Amygdala (tissue), 56 donors: ENCODE measurements at regions not wholly inside any gene's neighbourhood (a gene's known extent, or its start where the extent isn't known, plus 50 kb on each side); places are given as distances from the start of the nearest gene placed in this dataset.
"Not testable (repeated sequence)": the region's sequence is repeated elsewhere in the genome, so short reads cannot be mapped to it uniquely, and the experiment has no call there.

Experiments
- DNase-seq, 56 donors: peaks; one replicate each; lab custom pipeline; 2025; lab: John Stamatoyannopoulos, UW

GRCh38 chr6:121682666-121683065 lies 247.2 kb downstream of the GJA1 start:
- no peak for DNase-seq

DNA sequence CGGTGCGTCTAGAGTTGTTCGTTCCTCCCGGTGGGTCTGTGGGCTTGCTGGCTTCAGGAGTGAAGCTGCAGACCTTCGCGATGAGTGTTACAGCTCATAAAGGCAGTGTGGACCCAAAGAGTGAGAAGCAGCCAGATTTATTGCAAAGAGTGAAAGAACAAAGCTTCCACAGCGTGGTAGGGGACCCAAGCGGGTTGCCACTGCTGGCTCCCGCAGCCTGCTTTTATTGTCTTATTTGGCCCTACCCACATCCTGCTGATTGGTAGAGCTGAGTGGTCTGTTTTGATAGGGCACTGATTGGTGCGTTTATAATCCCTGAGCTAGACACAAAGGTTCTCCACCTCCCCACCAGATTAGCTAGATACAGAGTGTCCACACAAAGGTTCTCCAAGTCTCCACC lies 250.4 kb downstream of the GJA1 start:
- not testable (repeated sequence) for DNase-seq

GRCh38 chr6:121686611-121687023 lies 251.2 kb downstream of the GJA1 start:
- no peak for DNase-seq

DNA sequence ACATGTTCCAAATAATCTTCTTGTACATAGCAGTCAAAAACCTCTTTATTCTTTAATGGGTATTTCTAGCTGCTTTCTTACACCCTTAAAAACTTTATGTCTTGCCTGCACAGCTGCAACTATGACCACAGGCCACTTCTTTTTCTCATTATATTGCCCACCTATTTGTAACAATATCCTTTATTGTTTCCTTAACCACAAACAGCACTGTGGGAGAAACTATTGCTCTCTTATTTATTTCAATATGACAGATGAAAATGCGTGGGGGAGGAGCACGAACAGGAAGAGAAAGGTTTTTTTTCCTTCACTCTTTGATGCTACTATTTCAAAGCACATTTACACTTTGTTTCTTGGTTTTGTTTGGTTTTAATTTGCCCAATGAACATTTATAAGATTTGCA lies 253.5 kb downstream of the GJA1 start:
- DNase-seq, result no peak

GRCh38 chr6:121691126-121691551 lies 255.7 kb downstream of the GJA1 start:
- no peak for DNase-seq

DNA sequence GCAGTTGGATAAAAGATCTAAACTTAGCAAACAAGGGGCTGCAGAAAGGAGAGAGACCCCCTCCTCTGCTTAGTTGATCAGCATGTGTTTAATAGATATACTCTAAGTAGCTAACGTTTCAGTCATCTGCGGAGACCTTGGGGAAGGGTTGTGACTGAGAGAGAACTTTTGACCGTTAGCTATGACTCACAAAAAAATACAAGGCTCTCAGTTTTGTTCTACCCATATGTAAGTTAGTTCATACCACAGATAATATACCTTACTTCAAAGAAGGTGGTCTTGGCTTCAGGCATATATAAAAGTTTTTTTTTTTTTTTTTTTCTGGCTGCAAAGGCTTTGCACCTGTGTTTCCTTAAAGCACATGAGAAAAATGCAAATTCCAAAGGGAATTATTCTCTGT lies 258.9 kb downstream of the GJA1 start:
- DNase-seq, result no peak

DNA sequence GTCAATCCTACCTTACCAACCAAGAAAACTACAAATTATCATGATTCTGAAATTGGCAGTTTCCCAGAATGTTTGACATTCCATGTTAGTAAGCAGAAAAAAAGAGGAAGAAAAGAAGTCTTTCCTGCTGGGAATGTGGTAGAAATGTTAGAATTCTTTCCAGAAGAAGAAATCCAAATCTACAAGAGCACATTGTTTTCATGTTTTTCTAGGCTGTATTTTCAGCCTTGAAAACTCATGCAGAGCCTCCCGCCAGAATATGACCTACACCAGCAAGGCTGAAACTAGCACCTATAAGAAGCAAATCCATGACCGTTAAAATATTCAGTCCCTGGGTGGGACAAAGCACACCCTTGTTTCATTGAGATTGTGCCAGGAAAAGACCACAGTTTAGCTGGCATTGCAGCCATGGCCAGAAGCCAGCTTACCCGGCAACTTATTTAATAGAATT lies 259.4 kb downstream of the GJA1 start:
- peak in 2 of 56 donors; percentile 8 to 11 for DNase-seq

GRCh38 chr6:121695329-121695728 lies 259.9 kb downstream of the GJA1 start:
- no peak for DNase-seq

- no peak for DNase-seq
Measured at GRCh38 chr6:121697921-121698320, 262.5 kb downstream of the GJA1 start.

- DNase-seq, result no peak
Measured at GRCh38 chr6:121698617-121699016, 263.2 kb downstream of the GJA1 start.

- not testable (repeated sequence) for DNase-seq
Measured at GRCh38 chr6:121703129-121703528, 267.7 kb downstream of the GJA1 start.

DNA sequence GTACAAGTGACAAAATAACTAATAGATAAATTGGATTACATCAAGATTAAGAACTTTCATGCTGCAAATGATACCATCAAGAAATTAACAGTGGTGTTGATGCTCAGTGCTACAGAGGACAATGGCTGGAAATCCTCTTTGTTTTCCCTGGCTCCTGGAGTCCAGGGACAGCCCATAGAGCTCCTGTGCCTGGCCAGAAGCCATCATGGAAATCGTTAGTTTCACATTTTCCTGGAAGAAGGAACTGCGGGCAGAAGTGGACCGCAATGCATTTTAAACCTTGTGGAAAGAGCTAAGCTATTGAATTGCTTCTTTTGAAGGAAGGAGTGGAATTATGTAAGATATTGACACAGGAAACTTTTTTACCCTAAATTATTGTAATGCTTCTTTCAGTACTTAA lies 276.0 kb downstream of the GJA1 start:
- no peak for DNase-seq

GRCh38 chr6:121717686-121718085 lies 282.2 kb downstream of the GJA1 start:
- DNase-seq, result no peak

DNA sequence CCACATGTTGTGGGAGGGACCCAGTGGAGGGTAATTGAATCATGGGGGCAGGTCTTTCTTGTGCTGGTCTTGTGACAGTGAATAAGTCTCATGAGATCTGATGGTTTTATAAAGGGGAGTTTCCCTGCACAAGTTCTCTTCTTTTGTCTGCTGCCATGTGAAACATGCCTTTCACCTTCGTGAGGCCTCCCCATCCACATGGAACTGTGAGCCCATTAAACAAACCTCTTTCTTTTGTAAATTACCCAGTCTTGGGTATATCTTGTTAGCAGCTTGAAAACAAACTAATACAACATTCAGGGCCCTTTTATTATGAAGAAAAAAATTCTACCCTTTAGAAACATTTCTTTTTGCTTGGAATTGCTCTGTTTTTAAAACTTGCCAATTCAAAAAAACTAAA lies 285.4 kb downstream of the GJA1 start:
- DNase-seq, result not testable (repeated sequence)

GRCh38 chr6:121723623-121724022 lies 288.2 kb downstream of the GJA1 start:
- no peak for DNase-seq

DNA sequence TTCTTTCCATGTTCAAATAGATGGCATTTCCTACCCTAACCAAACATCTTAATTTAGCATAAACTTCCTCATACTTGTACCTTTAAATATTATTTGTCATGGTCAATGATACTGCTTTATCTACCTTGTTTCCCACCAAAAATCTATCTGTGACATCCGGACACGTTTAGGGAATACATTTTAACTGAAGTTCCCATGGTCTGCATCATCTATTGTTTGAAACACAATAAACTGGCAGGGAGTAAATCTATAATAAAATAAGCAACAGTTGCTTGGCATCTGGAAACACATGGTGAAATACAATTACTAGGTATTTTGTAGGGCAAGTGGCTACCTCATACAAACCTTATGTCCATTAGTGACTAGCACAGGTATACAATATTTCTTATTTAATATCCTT lies 289.1 kb downstream of the GJA1 start:
- no peak for DNase-seq

GRCh38 chr6:121726596-121726995 lies 291.1 kb downstream of the GJA1 start:
- DNase-seq, result no peak

- no peak for DNase-seq
Measured at GRCh38 chr6:121730616-121731015, 295.2 kb downstream of the GJA1 start.

- DNase-seq, result no peak
Measured at GRCh38 chr6:121731381-121731780, 295.9 kb downstream of the GJA1 start.

- no peak for DNase-seq
Measured at GRCh38 chr6:121732641-121733040, 297.2 kb downstream of the GJA1 start.

DNA sequence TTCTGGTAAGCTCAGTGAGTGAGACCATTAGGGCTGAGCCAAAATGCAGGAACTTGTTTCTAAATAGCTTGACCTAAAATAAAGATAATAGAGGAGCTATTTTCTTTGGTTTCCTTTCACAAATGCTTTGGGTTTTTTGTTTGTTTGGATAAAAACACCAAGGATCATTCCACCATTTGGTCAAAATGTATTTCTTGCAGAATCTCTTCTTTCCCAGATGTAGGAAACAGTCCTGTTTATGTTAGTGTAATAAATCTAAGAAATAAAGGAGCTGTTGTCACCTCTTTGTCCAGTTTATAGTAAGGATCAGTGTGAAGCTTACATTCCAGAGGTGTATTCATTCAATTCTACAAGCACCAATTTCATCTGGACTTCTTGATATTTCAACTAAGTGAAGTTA lies 297.8 kb downstream of the GJA1 start:
- no peak for DNase-seq

DNA sequence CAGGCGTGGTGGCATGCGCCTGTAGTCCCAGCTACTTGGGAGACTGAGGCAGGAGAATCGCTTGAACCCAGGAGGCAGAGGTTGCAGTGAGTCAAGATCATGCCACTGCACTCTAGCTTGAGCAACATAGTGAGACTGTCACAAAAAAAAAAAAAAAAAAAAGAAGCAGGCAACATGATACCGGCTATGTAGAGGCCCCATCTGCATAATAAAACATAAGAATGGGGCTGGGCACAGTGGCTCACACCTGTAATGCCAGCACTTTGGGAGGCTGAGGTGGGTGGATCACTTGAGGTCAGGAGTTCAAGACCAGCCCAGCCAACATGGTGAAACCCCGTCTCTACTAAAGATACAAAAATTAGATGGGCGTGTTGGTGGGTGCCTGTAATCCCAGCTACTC lies 304.7 kb downstream of the GJA1 start:
- DNase-seq, result not testable (repeated sequence)

DNA sequence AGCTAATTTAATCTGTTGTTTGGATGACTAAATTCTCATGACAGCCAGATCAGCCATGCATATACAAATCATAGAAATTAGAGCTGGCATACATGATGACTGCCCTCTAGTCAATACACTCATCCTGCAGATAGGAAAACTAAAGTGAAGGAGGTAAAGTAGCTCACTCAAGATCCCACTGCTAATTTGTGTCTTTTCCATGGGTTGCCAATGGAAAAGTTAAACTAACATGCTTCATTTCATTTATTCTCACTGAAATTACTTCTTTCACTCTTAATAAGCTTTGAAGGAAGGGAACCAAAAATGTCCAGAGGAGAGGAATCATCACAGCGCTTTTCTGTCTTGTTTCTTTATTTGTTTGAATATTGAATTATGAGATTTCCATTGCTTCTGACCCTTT lies 308.2 kb downstream of the GJA1 start:
- DNase-seq, result no peak
